ENCODE measurements at regions not wholly inside any gene's neighbourhood (a gene's known extent, or its start where the extent isn't known, plus 50 kb on each side); places are given as distances from the start of the nearest gene placed in this dataset.

DNA sequence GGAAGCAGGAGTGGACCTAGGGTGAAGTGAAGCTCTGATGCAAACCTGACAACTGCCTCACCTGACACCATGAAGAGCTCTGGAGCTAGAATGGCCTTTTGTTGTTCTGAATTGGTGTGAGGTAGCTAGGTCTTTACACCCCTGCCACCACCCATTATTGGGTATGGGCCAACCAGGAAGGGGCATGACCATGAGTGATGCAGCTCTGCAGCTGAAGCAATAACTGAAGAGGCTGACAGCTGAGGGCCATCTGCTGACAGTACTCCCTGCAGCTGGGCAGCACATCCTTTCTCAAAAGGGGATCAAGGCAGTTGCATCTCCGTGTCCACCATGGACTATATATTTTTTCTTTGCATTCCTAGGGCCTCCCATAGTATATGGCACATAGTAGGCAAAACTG is 87.0 kb upstream of the TLE1 start:
- Histone ChIP-seq H3K27ac (ENCODE audit: low read length) (no peak overlapping the region), H3K27me3 (ENCODE audit: control insufficient read depth, insufficient read depth, low read length) (no peaks in the 10 kb centered on the region), H3K4me1 (ENCODE audit: control insufficient read depth, insufficient read depth, low read length) (no peaks in the 10 kb centered on the region), H3K9me3 (ENCODE audit: control insufficient read depth, insufficient read depth, low read length) (no peaks in the 10 kb centered on the region), H3K36me3 (ENCODE audit: control insufficient read depth, insufficient read depth, low read length) (no peaks in the 10 kb centered on the region), H3K4me3 (ENCODE audit: low read length) (no peak overlapping the region)
- intact Hi-C loops (cut with micrococcal nuclease), result no loop called here
- TF ChIP-seq, protein P1, sequence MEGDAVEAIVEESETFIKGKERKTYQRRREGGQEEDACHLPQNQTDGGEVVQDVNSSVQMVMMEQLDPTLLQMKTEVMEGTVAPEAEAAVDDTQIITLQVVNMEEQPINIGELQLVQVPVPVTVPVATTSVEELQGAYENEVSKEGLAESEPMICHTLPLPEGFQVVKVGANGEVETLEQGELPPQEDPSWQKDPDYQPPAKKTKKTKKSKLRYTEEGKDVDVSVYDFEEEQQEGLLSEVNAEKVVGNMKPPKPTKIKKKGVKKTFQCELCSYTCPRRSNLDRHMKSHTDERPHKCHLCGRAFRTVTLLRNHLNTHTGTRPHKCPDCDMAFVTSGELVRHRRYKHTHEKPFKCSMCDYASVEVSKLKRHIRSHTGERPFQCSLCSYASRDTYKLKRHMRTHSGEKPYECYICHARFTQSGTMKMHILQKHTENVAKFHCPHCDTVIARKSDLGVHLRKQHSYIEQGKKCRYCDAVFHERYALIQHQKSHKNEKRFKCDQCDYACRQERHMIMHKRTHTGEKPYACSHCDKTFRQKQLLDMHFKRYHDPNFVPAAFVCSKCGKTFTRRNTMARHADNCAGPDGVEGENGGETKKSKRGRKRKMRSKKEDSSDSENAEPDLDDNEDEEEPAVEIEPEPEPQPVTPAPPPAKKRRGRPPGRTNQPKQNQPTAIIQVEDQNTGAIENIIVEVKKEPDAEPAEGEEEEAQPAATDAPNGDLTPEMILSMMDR (IDR thresholded peaks at IDR 0.05), result no peak
- Mint-ChIP-seq H3K4me1 (no peaks in the 10 kb centered on the region), H3K36me3 (no peaks in the 10 kb centered on the region), H3K4me3 (no peak overlapping the region), H3K9me3 (no peaks in the 10 kb centered on the region), H3K27ac (no peak overlapping the region), H3K27me3 (ENCODE audit: low read depth in 2 of 2) (peaks cover 0 to 4% of the 10 kb centered on the region in 2 donors)
- peak in 1 of 3 donors; percentile 35 for ATAC-seq
- no peak for DNase-seq
- WGBS (ENCODE audit: insufficient coverage), result no CpG with 5 or more reads among the region's 1 CpG

- H3K4me1 Mint-ChIP-seq, result no peaks in the 10 kb centered on the region
- TF ChIP-seq, protein P1 (IDR thresholded peaks at IDR 0.05), result no peak
- Histone ChIP-seq H3K36me3 (ENCODE audit: control insufficient read depth, insufficient read depth, low read length) (no peaks in the 10 kb centered on the region), H3K27me3 (ENCODE audit: control insufficient read depth, insufficient read depth, low read length) (no peaks in the 10 kb centered on the region), H3K4me1 (ENCODE audit: control insufficient read depth, insufficient read depth, low read length) (no peaks in the 10 kb centered on the region), H3K27ac (ENCODE audit: low read length) (no peak overlapping the region), H3K4me3 (ENCODE audit: low read length) (no peak overlapping the region), H3K9me3 (ENCODE audit: control insufficient read depth, insufficient read depth, low read length) (no peaks in the 10 kb centered on the region)
- no CpG with 5 or more reads among the region's 2 CpGs for WGBS (ENCODE audit: insufficient coverage)
- no peaks in the 10 kb centered on the region for H3K9me3 Mint-ChIP-seq
- H3K27ac Mint-ChIP-seq, result no peak overlapping the region
- no peaks in the 10 kb centered on the region for H3K36me3 Mint-ChIP-seq
- intact Hi-C loops (cut with micrococcal nuclease), result no loop called here
- ATAC-seq, result no peak
- no peak for DNase-seq
- H3K27me3 Mint-ChIP-seq (ENCODE audit: low read depth in 2 of 2), result peaks cover 0 to 4% of the 10 kb centered on the region in 2 donors
- H3K4me3 Mint-ChIP-seq, result no peak overlapping the region
Observed at GRCh38 chr9:81776834-81777233, 87.5 kb upstream of the TLE1 start.

DNA sequence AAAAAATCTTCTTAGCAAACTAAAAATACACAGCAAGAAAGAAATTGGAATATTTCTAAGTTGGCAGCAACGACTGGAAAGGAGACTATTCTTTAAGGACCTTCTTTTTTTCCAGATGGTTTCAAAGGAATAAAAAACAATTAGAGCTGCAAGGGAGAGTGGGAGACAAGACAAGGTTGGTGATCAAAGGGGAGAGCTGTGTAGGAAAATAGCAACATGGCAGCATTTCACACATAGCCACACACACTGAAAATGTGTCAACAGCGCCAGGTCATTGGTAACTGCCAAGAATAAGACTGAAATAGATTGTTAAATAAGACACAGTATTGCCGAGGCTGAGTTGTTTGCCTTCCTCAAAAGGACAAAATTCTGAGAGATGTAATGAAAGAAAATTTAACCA is 88.1 kb upstream of the TLE1 start:
- no peak overlapping the region for H3K27ac Mint-ChIP-seq
- no peaks in the 10 kb centered on the region for H3K36me3 Mint-ChIP-seq
- DNase-seq, result no peak
- Histone ChIP-seq H3K36me3 (ENCODE audit: control insufficient read depth, insufficient read depth, low read length) (no peaks in the 10 kb centered on the region), H3K4me3 (ENCODE audit: low read length) (no peak overlapping the region), H3K27me3 (ENCODE audit: control insufficient read depth, insufficient read depth, low read length) (no peaks in the 10 kb centered on the region), H3K4me1 (ENCODE audit: control insufficient read depth, insufficient read depth, low read length) (no peaks in the 10 kb centered on the region), H3K9me3 (ENCODE audit: control insufficient read depth, insufficient read depth, low read length) (no peaks in the 10 kb centered on the region), H3K27ac (ENCODE audit: low read length) (no peak overlapping the region)
- TF ChIP-seq, protein P1 (IDR thresholded peaks at IDR 0.05), result no peak
- intact Hi-C loops (cut with micrococcal nuclease), result no loop called here
- no peak overlapping the region for H3K4me3 Mint-ChIP-seq
- peaks cover 0 to 4% of the 10 kb centered on the region in 2 donors for H3K27me3 Mint-ChIP-seq (ENCODE audit: low read depth in 2 of 2)
- WGBS (ENCODE audit: insufficient coverage), result 73% methylated on average over 1 of the region's 3 CpGs
- no peaks in the 10 kb centered on the region for H3K9me3 Mint-ChIP-seq
- no peak for ATAC-seq
- no peaks in the 10 kb centered on the region for H3K4me1 Mint-ChIP-seq

- H3K27me3 Mint-ChIP-seq (ENCODE audit: low read depth in 2 of 2), result no peaks in the 10 kb centered on the region
- no peaks in the 10 kb centered on the region for H3K36me3 Mint-ChIP-seq
- no peak overlapping the region for H3K4me3 Mint-ChIP-seq
- TF ChIP-seq, protein P1 (IDR thresholded peaks at IDR 0.05), result no peak
- Histone ChIP-seq H3K9me3 (ENCODE audit: control insufficient read depth, insufficient read depth, low read length) (no peaks in the 10 kb centered on the region), H3K27me3 (ENCODE audit: control insufficient read depth, insufficient read depth, low read length) (no peaks in the 10 kb centered on the region), H3K27ac (ENCODE audit: low read length) (no peak overlapping the region), H3K4me3 (ENCODE audit: low read length) (no peak overlapping the region), H3K4me1 (ENCODE audit: control insufficient read depth, insufficient read depth, low read length) (no peaks in the 10 kb centered on the region), H3K36me3 (ENCODE audit: control insufficient read depth, insufficient read depth, low read length) (no peaks in the 10 kb centered on the region)
- ATAC-seq (no peak), DNase-seq (no peak)
- no peaks in the 10 kb centered on the region for H3K9me3 Mint-ChIP-seq
- intact Hi-C loops (cut with micrococcal nuclease), result no loop called here
- WGBS (ENCODE audit: insufficient coverage), result 91% methylated on average over 9 of the region's 10 CpGs
- H3K27ac Mint-ChIP-seq, result no peak overlapping the region
- no peaks in the 10 kb centered on the region for H3K4me1 Mint-ChIP-seq
Observed at GRCh38 chr9:81782313-81782995, 93.1 kb upstream of the TLE1 start.

Measured in natural killer cell (primary cell).